ENCODE measurements at regions not wholly inside any gene's neighbourhood (a gene's known extent, or its start where the extent isn't known, plus 50 kb on each side); places are given as distances from the start of the nearest gene placed in this dataset.

- TF ChIP-seq, protein P1, sequence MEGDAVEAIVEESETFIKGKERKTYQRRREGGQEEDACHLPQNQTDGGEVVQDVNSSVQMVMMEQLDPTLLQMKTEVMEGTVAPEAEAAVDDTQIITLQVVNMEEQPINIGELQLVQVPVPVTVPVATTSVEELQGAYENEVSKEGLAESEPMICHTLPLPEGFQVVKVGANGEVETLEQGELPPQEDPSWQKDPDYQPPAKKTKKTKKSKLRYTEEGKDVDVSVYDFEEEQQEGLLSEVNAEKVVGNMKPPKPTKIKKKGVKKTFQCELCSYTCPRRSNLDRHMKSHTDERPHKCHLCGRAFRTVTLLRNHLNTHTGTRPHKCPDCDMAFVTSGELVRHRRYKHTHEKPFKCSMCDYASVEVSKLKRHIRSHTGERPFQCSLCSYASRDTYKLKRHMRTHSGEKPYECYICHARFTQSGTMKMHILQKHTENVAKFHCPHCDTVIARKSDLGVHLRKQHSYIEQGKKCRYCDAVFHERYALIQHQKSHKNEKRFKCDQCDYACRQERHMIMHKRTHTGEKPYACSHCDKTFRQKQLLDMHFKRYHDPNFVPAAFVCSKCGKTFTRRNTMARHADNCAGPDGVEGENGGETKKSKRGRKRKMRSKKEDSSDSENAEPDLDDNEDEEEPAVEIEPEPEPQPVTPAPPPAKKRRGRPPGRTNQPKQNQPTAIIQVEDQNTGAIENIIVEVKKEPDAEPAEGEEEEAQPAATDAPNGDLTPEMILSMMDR (IDR thresholded peaks at IDR 0.05) = no peak
- no peak for TF ChIP-seq EZH2 (IDR thresholded peaks at IDR 0.05; ENCODE audit: borderline replicate concordance, insufficient read depth, low read depth, low read length, poor library complexity, severe bottlenecking)
These were observed 261.5 kb downstream of the MYCN start for GRCh38 chr2:16201848-16202247.

Measured in B cell (primary cell).